ENCODE measurements at regions not wholly inside any gene's neighbourhood (a gene's known extent, or its start where the extent isn't known, plus 50 kb on each side); places are given as distances from the start of the nearest gene placed in this dataset.

DNA sequence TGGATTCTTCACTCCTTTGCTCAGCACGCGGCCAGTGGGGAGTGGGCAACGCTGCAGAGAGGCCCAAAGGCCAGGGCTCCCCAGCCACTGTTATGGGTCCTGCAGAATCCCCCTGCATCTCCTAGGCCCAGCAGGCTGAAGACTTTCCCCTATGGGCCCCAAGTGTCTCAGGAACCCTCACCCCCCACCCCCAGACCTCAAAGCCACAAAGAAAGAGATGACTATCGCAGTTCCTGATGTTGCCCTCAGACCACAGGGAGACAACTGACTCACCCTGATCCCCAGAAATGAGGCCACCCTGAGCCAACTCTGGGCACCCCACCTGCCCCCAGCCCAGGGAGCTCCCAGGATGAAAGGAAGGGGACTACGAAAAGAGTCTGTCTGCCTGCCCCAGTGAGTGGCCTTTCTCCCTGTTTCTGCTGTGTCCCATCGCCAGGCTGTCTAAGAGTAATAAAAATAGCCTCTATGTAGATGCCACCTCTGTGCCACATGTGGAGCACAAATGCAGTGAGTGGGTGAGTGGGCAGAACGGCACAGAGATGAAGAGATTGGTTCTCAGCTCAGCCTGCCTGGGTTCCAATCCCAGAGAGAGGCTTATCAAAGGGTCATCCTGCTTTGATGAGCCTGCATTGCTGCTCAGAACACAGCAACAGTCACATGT is 283.0 kb downstream of the UACA start:
- no peak for TF ChIP-seq GATA2 (IDR thresholded peaks at IDR 0.05; ENCODE audit: low read depth, low read length)
- TF ChIP-seq GATA3 (IDR thresholded peaks at IDR 0.05; ENCODE audit: low read depth, low read length), result no peak
